ENCODE measurements at regions not wholly inside any gene's neighbourhood (a gene's known extent, or its start where the extent isn't known, plus 50 kb on each side); places are given as distances from the start of the nearest gene placed in this dataset.
"Not testable (repeated sequence)": the region's sequence is repeated elsewhere in the genome, so short reads cannot be mapped to it uniquely, and the experiment has no call there.

- H3K4me3 Mint-ChIP-seq; H3K4me1 Mint-ChIP-seq (ENCODE audit: low read depth); intact Hi-C loops (cut with DNase I, micrococcal nuclease); H3K4me3 ChIP-seq (ENCODE audit: low read length); CTCF ChIA-PET; H3K27me3 ChIP-seq (ENCODE audit: control insufficient read depth in 1 of 2, insufficient read depth in 2 of 2, low read length in 2 of 2); H3K27ac Mint-ChIP-seq; H3K36me3 ChIP-seq (ENCODE audit: insufficient read depth, low read length); H3K9me3 Mint-ChIP-seq; H3K36me3 Mint-ChIP-seq (ENCODE audit: low read depth); POLR2A ChIA-PET; ATAC-seq (ENCODE audit: poor library complexity); H3K9me3 ChIP-seq (ENCODE audit: control insufficient read depth in 1 of 2, insufficient read depth in 1 of 2, low read length in 2 of 2); DNase-seq; H3K27me3 Mint-ChIP-seq; H3K4me1 ChIP-seq (ENCODE audit: insufficient read depth, low read length); H3K27ac ChIP-seq (ENCODE audit: low read depth in 1 of 2, low read length in 2 of 2): not testable (repeated sequence)
These were observed 1544.0 kb downstream of the RPIA start for GRCh38 chr2:90235452-90235851.

GRCh38 chr2:90237923-90238361 lies 1546.5 kb downstream of the RPIA start:
- intact Hi-C loops (cut with DNase I, micrococcal nuclease); H3K4me1 Mint-ChIP-seq (ENCODE audit: low read depth); H3K36me3 ChIP-seq (ENCODE audit: insufficient read depth, low read length); H3K9me3 ChIP-seq (ENCODE audit: control insufficient read depth in 1 of 2, insufficient read depth in 1 of 2, low read length in 2 of 2); H3K27ac Mint-ChIP-seq; H3K4me1 ChIP-seq (ENCODE audit: insufficient read depth, low read length); POLR2A ChIA-PET; H3K27me3 Mint-ChIP-seq; H3K9me3 Mint-ChIP-seq; CTCF ChIA-PET; H3K27ac ChIP-seq (ENCODE audit: low read depth in 1 of 2, low read length in 2 of 2); H3K4me3 Mint-ChIP-seq; H3K27me3 ChIP-seq (ENCODE audit: control insufficient read depth in 1 of 2, insufficient read depth in 2 of 2, low read length in 2 of 2); H3K4me3 ChIP-seq (ENCODE audit: low read length); ATAC-seq (ENCODE audit: poor library complexity); H3K36me3 Mint-ChIP-seq (ENCODE audit: low read depth); DNase-seq: not testable (repeated sequence)

- H3K27me3 ChIP-seq (ENCODE audit: control insufficient read depth in 1 of 2, insufficient read depth in 2 of 2, low read length in 2 of 2); H3K36me3 ChIP-seq (ENCODE audit: insufficient read depth, low read length); ATAC-seq (ENCODE audit: poor library complexity); H3K9me3 Mint-ChIP-seq; POLR2A ChIA-PET; CTCF ChIA-PET; DNase-seq; H3K4me3 Mint-ChIP-seq; H3K4me1 ChIP-seq (ENCODE audit: insufficient read depth, low read length); H3K4me3 ChIP-seq (ENCODE audit: low read length); H3K27ac Mint-ChIP-seq; H3K9me3 ChIP-seq (ENCODE audit: control insufficient read depth in 1 of 2, insufficient read depth in 1 of 2, low read length in 2 of 2); H3K4me1 Mint-ChIP-seq (ENCODE audit: low read depth); H3K27me3 Mint-ChIP-seq; intact Hi-C loops (cut with DNase I, micrococcal nuclease); H3K36me3 Mint-ChIP-seq (ENCODE audit: low read depth); H3K27ac ChIP-seq (ENCODE audit: low read depth in 1 of 2, low read length in 2 of 2): not testable (repeated sequence)
These were observed 1547.2 kb downstream of the RPIA start for GRCh38 chr2:90238505-90239230.

GRCh38 chr2:90239769-90240168 lies 1548.3 kb downstream of the RPIA start:
- DNase-seq; H3K27me3 ChIP-seq (ENCODE audit: control insufficient read depth in 1 of 2, insufficient read depth in 2 of 2, low read length in 2 of 2); H3K4me1 Mint-ChIP-seq (ENCODE audit: low read depth); H3K4me1 ChIP-seq (ENCODE audit: insufficient read depth, low read length); H3K36me3 Mint-ChIP-seq (ENCODE audit: low read depth); POLR2A ChIA-PET; ATAC-seq (ENCODE audit: poor library complexity); H3K27ac Mint-ChIP-seq; H3K9me3 Mint-ChIP-seq; H3K4me3 Mint-ChIP-seq; H3K9me3 ChIP-seq (ENCODE audit: control insufficient read depth in 1 of 2, insufficient read depth in 1 of 2, low read length in 2 of 2); H3K4me3 ChIP-seq (ENCODE audit: low read length); H3K27ac ChIP-seq (ENCODE audit: low read depth in 1 of 2, low read length in 2 of 2); H3K27me3 Mint-ChIP-seq; H3K36me3 ChIP-seq (ENCODE audit: insufficient read depth, low read length); CTCF ChIA-PET; intact Hi-C loops (cut with DNase I, micrococcal nuclease): not testable (repeated sequence)

GRCh38 chr2:90244902-90245765 lies 1553.7 kb downstream of the RPIA start:
- H3K36me3 ChIP-seq (ENCODE audit: insufficient read depth, low read length); H3K27ac ChIP-seq (ENCODE audit: low read depth in 1 of 2, low read length in 2 of 2); DNase-seq; H3K9me3 Mint-ChIP-seq; H3K36me3 Mint-ChIP-seq (ENCODE audit: low read depth); H3K9me3 ChIP-seq (ENCODE audit: control insufficient read depth in 1 of 2, insufficient read depth in 1 of 2, low read length in 2 of 2); H3K4me3 ChIP-seq (ENCODE audit: low read length); CTCF ChIA-PET; H3K4me1 Mint-ChIP-seq (ENCODE audit: low read depth); H3K4me3 Mint-ChIP-seq; H3K27ac Mint-ChIP-seq; intact Hi-C loops (cut with DNase I, micrococcal nuclease); ATAC-seq (ENCODE audit: poor library complexity); POLR2A ChIA-PET; H3K27me3 ChIP-seq (ENCODE audit: control insufficient read depth in 1 of 2, insufficient read depth in 2 of 2, low read length in 2 of 2); H3K4me1 ChIP-seq (ENCODE audit: insufficient read depth, low read length); H3K27me3 Mint-ChIP-seq: not testable (repeated sequence)

- peaks cover 0 to 23% of the 10 kb centered on the region in 2 experiments for H3K9me3 ChIP-seq (ENCODE audit: control insufficient read depth in 1 of 2, insufficient read depth in 1 of 2, low read length in 2 of 2)
- H3K36me3 Mint-ChIP-seq (ENCODE audit: low read depth); H3K9me3 Mint-ChIP-seq; H3K4me1 Mint-ChIP-seq (ENCODE audit: low read depth); H3K27ac ChIP-seq (ENCODE audit: low read depth in 1 of 2, low read length in 2 of 2); H3K36me3 ChIP-seq (ENCODE audit: insufficient read depth, low read length); intact Hi-C loops (cut with DNase I, micrococcal nuclease); CTCF ChIA-PET; DNase-seq; H3K27ac Mint-ChIP-seq; H3K27me3 ChIP-seq (ENCODE audit: control insufficient read depth in 1 of 2, insufficient read depth in 2 of 2, low read length in 2 of 2); H3K27me3 Mint-ChIP-seq; H3K4me3 ChIP-seq (ENCODE audit: low read length); H3K4me3 Mint-ChIP-seq; H3K4me1 ChIP-seq (ENCODE audit: insufficient read depth, low read length); ATAC-seq (ENCODE audit: poor library complexity); POLR2A ChIA-PET: not testable (repeated sequence)
These were observed 1556.9 kb downstream of the RPIA start for GRCh38 chr2:90248400-90248799.

GRCh38 chr2:90250350-90250749 lies 1558.9 kb downstream of the RPIA start:
- POLR2A ChIA-PET; H3K36me3 ChIP-seq (ENCODE audit: insufficient read depth, low read length); DNase-seq; H3K4me1 Mint-ChIP-seq (ENCODE audit: low read depth); H3K27ac Mint-ChIP-seq; H3K4me3 Mint-ChIP-seq; intact Hi-C loops (cut with DNase I, micrococcal nuclease); H3K36me3 Mint-ChIP-seq (ENCODE audit: low read depth); H3K4me1 ChIP-seq (ENCODE audit: insufficient read depth, low read length); CTCF ChIA-PET; H3K9me3 Mint-ChIP-seq; H3K27me3 ChIP-seq (ENCODE audit: control insufficient read depth in 1 of 2, insufficient read depth in 2 of 2, low read length in 2 of 2); H3K4me3 ChIP-seq (ENCODE audit: low read length); H3K27ac ChIP-seq (ENCODE audit: low read depth in 1 of 2, low read length in 2 of 2); ATAC-seq (ENCODE audit: poor library complexity); H3K27me3 Mint-ChIP-seq: not testable (repeated sequence)
- H3K9me3 ChIP-seq (ENCODE audit: control insufficient read depth in 1 of 2, insufficient read depth in 1 of 2, low read length in 2 of 2) = peaks cover 0 to 26% of the 10 kb centered on the region in 2 experiments
